ENCODE measurements at regions not wholly inside any gene's neighbourhood (a gene's known extent, or its start where the extent isn't known, plus 50 kb on each side); places are given as distances from the start of the nearest gene placed in this dataset.

DNA sequence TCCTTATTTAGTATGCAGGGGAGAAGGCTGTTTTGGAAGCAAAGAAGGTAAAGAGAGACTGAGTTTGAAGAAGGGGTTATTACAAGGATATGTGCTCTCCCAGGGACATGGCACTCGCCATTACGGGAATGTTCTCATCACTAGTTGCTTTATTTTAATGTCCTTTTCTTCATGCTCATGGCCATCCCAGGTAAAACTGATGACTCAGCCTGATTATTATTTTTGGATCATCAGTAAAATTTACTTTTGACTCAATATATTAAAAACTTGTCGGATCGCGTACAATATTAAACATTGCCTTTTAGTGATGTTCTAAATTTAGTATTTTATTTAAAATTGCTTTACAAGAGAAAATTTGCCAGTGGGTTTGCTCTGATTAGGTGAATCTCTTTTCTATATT lies 414.7 kb downstream of the TLE4 start:
- DNase-seq (ENCODE audit: low read depth), result no peak

DNA sequence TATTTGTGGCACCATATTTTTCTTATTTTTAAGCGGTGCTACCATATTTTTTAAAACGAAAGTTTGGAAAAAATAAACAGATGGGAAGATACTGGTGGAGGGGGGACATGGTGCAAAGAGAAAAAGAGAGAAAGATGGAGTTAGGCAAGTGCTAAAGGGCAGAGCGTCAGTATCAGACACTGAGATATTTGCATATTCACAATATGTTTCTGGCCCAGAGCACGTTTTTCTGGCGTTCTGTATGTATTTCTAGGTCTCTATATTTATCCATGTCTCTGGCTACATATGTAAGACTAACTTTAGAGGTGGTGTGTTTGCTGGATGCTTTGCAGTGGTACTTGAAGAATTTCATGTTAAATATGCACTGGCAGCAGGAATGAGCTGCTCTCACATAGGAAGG lies 414.0 kb downstream of the TLE4 start:
- DNase-seq (ENCODE audit: low read depth), result no peak

DNA sequence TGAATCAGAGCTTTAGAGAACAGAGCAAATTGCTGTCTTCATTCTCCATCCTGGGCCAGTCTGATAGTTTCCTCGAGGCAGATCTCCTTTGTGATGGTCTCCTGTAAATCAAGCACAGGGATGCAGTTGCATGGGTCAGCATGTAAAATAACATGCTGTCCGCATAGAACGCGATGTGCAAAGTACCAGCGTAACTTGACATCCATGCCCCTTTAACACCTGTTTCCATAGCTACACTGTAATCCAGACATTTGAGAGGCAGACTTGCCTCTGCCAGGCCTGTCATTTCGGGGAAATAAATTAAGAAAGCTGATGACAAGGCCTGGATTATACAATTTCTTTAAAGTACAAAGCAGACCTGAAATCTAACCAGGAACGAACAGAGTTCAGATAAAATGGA lies 413.5 kb downstream of the TLE4 start:
- DNase-seq (ENCODE audit: low read depth), result no peak

- DNase-seq (ENCODE audit: low read depth), result no peak
Observed at GRCh38 chr9:79984429-79985067, 412.8 kb downstream of the TLE4 start.

GRCh38 chr9:79980432-79980831 lies 408.7 kb downstream of the TLE4 start:
- DNase-seq (ENCODE audit: low read depth), result no peak

DNA sequence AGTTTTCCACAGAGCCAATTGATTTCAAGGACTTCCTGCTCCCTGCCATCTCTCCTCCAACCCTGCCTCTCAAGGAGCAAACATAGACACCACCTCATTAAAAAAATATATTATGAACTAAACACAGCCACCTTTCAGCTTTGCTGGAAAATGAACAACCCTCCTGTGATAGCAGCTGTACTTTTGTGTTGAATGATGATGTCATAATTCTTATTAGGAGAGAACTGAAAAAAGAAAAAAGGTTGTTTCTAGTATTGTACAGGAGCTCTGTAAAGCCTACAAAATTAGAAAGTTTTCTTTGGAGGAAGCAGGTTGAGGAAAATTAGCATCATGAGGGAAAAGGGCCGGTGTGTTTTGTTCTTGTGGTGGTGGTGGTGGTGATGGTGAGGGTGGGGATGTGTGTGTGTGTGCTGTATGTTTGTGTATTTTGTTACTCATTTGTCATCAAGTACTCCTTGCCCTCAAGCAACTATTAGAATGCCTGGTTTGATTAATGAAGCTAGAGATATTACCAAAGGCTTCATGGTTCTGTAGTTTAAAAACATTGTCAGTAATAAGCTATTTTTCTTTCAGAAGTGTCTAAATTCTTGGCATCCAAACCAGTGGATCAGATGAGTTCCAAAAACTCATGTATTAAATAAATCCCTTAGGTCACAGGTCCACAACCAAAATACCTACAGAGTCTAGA lies 405.9 kb downstream of the TLE4 start:
- DNase-seq (ENCODE audit: low read depth), result no peak

DNA sequence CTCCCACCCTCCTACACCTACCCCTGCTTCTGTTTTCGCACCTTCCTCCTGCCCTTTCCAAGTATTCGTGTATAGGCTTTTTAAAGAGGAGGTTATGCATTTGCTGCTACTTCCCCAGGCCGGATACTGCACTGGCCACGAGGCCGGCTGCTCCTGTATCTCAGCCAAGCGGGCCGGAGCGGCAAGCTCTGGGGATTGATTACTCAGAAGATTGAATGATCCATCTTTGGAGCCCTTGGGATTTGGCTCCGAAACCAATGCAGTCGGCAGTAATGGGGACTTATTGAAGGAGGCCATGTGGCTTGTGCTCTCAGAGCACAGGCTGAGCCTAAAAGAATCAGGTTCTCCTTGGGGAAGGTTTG lies 405.3 kb downstream of the TLE4 start:
- DNase-seq (ENCODE audit: low read depth), result no peak

GRCh38 chr9:79976257-79977073 lies 404.7 kb downstream of the TLE4 start:
- no peak for DNase-seq (ENCODE audit: low read depth)

DNA sequence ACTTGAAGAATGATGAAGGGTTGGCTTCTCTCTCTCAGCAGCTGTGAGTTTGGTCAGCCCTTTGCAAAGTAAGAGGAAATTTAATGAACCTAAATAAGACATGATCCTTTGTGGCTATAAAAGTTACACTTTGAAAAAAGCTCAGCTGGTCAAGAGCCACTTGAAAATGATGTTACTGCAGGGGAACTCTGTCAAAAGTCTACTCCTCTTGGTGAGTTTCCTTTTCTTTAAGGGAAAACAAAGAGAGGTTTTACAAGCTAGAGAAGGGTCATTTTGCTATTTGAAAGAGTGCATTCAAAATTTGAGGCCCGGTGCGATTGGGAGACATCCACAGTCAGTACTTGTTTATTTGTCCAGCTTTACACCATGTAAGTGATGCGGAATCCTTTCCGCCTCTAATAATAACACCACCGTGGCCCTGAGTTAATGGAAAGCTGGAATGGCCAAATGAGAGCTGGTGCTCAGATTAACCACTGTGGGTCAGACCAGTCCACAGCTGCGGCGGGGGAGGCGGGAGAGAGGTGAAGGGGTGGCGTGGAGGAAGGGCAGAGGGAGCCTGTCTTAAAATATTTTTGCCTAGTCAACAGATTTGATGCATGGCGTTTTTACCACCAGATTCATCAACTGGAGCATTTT lies 404.0 kb downstream of the TLE4 start:
- no peak for DNase-seq (ENCODE audit: low read depth)

DNA sequence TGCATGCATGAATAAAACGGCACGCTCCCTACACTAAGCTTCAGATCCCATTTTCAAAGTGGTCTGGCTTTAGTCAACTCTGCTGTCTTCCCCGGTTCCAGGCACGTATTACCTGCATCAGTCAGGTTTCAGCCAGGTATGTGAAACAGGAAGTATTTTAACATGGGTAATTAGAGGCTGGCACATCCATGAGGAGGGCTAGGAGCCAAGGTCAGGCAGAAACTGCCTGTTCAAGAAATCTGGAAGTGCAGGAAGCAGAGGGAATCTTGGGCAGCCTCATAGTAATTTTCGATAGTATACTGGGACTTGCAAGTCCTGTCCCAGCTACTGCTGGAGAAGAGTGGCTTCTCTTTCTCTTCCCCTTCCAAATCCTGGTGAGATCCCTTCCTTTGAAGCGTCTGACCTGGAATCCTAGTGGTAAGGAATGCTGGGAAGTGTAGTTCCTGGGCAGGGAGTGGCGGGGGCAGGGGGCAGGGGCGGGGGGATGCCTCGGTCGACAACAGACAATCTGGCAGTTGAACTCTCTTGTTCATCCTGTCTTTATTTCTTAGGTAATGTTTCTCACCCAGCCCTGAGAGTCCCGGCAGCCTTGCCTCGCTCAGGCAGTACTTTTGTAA lies 403.1 kb downstream of the TLE4 start:
- no peak for DNase-seq (ENCODE audit: low read depth)

DNA sequence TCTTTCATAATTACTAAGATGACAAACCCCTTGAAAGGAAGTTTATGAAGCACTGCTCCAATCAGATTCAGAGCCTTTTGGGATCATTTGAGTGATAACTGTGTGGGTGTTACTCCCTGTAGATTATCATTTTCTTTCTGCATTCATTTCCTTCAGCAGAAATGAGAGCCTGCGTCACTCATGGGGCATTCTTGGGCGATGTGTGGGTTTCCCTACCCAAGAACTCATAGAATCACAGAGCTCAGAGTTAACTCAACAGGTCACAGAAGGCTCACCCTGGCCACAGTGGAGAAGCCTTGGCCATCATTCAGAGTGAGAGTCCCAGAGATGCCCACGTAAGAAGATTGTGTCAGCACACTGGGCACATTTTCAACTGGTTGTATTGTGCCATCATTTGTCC lies 401.9 kb downstream of the TLE4 start:
- DNase-seq (ENCODE audit: low read depth), result no peak

DNA sequence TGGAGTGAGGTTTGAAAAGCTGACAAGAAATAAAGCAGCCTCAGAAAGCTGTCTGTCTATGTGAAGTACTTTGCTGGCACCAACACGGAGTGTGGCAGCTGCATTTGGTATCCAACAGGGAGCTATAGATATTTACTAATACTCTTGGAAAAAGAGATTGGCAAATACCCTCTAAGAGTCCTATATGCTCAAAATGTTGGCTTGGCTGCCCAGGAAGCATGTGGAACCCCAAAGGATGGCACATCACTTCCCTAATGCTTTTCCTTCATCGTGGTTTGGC lies 398.3 kb downstream of the TLE4 start:
- DNase-seq (ENCODE audit: low read depth), result no peak

DNA sequence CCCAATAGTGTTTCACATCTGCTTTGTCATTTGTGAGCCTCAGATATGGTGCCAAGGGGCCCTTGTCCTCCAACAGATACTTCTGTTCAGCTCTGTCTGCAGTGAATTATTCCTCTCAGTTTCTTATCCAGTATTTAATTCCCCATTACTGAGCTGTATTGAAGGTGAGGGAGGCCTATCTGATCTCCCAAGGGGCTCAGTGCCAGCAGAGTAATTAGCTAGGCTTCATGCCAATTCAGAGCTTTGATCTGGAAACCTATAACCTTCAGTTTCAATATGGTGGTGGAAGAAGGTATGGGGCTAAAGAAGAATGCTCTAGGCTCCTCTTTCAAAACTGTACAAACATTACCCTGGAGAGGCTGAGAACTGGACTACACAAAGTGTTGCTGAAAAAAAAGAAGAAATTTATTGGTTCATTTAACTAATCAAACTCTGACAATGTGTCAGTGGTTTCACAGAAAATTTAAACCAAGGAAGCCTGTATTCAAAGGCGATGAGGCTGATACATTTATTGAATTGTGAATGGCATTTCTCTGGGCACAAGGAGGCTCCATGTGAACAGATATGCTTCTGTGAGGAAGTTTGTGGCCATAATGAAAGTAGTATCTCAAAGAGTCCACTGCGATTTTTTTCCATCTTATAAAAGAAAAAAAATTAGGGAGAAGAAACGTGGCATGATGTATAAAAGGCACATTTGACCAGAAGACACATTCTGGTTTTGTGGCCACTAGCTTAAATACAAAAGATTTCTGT lies 397.8 kb downstream of the TLE4 start:
- no peak for DNase-seq (ENCODE audit: low read depth)

GRCh38 chr9:79968533-79968932 lies 396.8 kb downstream of the TLE4 start:
- no peak for DNase-seq (ENCODE audit: low read depth)

GRCh38 chr9:79962836-79963235 lies 391.1 kb downstream of the TLE4 start:
- DNase-seq (ENCODE audit: low read depth), result no peak

GRCh38 chr9:79962150-79962549 lies 390.4 kb downstream of the TLE4 start:
- DNase-seq (ENCODE audit: low read depth), result no peak

GRCh38 chr9:79955300-79955699 lies 383.5 kb downstream of the TLE4 start:
- DNase-seq (ENCODE audit: low read depth), result no peak

DNA sequence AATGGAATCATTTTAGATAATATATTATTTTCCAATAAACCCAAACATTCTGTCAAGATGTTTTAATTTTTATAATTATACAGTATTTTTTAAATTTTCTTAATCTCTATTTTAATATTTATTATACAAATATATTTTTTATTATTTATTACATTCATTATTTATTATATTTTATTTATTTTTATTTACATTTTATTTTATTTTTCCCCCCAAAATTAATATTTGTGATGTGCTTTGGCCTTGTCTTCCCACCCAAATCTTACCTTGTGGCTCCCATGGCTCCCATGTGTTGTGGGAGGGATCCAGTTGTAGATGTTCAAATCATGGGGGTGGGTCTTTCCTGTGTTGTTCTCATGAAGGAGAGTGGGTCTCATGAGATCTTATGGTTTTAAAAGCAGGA lies 382.1 kb downstream of the TLE4 start:
- no peak for DNase-seq (ENCODE audit: low read depth)

- DNase-seq (ENCODE audit: low read depth), result peak; percentile 3
Observed at GRCh38 chr9:79952401-79952800, 380.6 kb downstream of the TLE4 start.

- no peak for DNase-seq (ENCODE audit: low read depth)
Observed at GRCh38 chr9:79946712-79947111, 374.9 kb downstream of the TLE4 start.

- no peak for DNase-seq (ENCODE audit: low read depth)
Observed at GRCh38 chr9:79945495-79945894, 373.7 kb downstream of the TLE4 start.

DNA sequence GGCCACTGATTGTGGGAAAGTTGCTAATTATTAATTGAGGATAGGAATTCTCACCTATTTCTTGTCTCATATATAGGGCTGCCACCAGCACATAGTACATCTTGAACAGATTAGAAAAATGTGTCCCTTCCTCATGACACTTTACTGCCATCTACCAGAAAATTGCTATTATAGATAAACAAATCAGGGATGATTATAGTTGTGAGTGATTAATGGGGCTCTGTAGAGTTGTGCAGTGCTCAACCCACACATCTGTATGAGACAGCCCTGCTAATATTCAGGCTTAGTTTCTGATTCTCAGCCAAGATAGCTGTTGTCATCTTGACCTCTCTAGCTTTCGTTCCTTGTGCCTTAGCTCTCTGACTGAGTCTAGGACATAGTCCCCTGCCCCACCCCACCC lies 373.3 kb downstream of the TLE4 start:
- DNase-seq (ENCODE audit: low read depth), result no peak
